Mesenteric fat pad (tissue), 1 donor: ENCODE measurements at regions not wholly inside any gene's neighbourhood (a gene's known extent, or its start where the extent isn't known, plus 50 kb on each side); places are given as distances from the start of the nearest gene placed in this dataset.

Source experiments
- DNase-seq: peaks from one replicate; pipeline ENCODE4 v3.0.0-alpha.2; 2020; ENCODE audit warnings: low spot score
- donor health status: DM: yes; HTN: yes; CAD: no.

DNA sequence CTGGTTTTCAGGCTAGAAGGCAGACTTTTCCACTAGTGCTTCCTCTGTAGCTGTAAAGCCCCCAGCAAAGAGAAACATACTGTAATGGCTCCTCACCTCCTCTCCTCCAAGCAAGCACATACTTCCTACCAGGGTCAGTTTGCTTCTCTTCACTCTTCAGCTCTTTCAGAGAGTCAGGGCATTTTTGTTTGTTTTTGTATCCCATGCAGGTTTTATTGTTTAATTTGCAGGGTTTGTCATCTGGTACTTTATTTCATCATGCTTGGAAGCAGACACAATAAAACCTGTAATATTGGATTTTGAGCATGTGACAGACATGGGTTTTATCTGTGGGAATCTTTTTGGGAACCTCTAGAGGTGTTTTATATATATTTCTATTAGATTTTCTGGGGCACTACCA, 753.3 kb upstream of the ROBO1 start:
- no peak for DNase-seq

DNA sequence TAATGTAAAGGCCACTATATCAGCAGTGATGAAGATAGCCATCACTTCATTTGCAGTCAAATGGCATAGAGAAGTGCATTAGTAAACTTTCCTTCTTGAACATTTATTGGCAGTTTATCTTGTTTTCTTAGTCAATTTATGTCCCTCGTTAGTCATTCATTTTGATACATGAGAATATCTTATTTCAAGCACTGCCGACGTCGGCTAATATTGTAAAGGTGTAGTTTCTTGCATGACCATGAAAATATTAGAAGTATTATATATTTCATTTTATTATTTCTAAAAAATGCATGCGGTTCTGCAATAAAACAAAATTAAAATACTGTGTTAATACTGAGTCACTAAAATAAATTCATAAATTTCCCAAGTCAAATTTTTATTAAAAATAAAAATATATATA, 751.6 kb upstream of the ROBO1 start:
- no peak for DNase-seq

DNA sequence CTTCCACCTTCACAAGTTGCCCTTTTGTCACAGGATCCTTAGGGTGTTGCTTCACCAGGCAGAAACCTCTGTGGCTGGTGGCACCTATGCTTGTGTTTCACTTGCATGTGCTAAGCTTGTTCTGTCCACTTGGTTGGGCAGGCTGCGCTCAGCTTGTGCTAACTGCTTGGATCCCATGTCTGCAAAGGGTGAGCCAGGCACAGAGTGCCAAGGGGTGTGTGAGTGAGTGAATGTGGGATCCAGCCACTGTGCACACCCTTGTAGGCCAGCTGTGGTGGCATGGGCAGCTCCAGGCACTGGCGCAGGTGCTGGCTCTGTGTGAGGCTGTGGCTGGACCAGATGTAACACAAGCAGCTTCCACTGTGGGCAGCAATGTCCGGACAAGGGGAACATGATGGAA, 728.7 kb upstream of the ROBO1 start:
- peak; percentile 76 for DNase-seq

DNA sequence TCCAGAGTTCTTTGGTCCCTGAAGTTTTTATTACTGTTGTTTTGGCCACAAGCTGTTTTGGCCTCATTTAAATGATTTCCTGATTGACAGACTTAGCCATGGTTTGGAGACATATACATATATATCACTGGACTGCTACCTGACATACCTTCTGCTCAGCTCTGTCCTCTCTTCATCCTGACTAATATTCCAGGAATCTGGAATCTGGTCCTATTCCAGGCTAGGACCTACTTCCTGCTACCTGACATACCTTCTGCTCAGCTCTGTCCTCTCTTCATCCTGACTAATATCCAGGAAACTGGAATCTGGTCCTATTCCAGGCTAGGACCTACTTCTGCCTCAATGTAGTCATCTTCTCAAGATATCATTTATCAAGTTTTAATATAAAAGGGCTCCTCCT, 724.4 kb upstream of the ROBO1 start:
- DNase-seq, result no peak

DNA sequence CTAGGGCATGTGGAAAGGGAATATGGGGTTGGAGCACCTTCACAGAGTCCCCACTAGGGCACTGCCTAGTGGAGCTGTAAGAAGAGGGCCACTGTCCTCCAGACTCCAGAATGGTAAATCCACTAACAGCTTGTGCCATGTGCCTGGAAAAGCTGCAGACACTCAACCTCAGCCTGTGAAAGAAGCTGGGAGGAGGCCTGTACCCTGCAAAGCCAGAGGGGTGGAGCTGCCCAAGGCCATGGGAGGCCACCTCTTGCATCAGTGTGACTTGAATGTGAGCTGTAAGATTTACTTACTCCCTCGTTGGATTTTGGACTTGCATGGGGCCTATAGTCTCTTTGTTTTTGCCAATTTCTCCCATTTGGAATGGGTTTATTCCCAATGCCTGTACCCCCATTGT, 705.2 kb upstream of the ROBO1 start:
- DNase-seq, result no peak

DNA sequence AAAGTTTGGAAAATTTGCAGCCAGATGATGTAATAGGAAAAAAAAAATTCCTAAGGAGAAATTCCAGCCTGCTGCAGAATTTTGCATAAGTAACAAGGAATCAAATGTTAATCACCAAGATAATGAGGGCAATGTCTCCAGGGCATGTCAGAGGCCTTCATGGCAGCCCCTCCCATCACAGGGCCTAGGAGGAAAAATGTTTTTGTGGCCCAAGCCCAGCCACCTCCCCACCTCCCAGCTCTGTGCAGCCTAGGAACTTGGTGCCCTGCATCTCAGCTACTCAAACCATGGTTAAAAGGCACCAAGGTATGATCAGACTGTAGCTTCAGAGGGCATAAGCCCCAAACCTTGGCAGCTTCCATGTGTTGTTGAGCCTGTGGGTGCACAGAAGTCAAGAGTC, 704.7 kb upstream of the ROBO1 start:
- DNase-seq, result no peak

DNA sequence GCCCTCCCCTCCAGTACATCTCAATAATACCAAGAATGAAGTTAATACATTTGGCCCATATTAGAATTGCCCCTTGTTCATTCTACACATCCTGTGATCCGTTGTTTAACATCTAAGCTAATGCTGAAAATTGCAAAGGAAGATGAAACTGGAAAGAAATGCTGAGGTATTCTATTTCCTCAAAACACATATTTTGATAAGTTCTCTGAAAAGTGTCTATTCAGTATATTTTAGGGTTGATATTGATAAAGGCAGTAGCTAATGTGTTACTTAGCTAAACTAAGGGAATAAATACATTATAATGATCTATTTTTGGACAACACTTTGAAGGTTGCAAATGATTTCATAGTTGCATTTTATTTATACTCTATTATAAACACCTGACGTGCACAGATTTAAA, 702.6 kb upstream of the ROBO1 start:
- DNase-seq, result no peak

DNA sequence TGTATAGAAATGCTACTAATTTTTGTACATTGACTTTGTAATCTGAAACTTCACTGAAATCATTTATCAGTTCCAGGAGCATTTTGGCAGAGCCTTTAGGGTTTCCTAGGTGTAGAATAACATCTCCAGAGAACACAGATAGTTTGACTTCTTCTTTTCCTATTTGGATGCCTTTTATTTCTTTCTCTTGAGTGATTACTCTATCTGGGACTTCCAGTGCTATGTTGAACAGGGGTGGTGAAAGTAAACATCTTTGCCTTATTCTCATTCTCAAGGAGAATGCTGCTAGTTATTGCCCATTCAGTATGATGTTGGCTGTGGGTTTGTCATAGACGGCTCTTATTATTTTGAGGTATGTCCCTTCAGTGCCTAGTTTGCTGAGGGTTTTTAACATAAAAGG, 697.9 kb upstream of the ROBO1 start:
- no peak for DNase-seq

DNA sequence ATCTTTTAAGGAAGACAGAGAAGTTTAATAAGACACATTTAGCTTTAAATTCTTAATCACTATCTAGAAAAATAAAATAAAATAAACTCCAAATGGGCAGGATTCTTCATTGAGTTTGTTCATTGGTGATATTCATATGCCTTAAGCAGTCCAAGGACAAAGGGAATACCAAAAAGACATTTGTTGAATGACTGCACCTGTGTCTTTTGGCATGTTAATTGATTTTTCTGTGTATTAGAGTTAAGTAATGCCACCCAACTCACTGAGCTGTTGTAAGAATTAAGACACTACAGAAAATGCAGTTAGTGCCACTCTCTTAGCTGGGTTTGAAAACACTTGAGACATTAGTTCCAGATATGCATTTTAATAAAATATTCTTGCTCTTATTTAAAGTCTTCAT, 683.6 kb upstream of the ROBO1 start:
- DNase-seq, result no peak

DNA sequence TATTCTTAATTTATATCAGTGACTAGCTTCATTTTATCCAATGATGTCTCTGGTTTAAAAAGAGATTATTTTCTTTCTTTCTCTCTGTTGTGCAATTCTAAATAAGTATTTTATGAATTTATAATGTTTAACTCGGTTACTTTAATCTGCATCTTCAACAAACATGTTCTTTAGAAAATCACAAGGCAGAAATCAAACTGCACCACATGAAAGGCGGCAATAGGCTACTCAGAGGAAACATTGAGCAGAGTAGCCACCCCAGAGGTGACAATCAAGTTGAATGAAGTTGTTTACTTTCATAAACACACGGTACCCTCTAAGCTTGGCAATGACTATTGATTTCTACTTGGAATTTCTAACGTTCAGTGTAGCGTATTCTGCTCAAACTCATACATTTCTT, 677.8 kb upstream of the ROBO1 start:
- DNase-seq, result no peak

DNA sequence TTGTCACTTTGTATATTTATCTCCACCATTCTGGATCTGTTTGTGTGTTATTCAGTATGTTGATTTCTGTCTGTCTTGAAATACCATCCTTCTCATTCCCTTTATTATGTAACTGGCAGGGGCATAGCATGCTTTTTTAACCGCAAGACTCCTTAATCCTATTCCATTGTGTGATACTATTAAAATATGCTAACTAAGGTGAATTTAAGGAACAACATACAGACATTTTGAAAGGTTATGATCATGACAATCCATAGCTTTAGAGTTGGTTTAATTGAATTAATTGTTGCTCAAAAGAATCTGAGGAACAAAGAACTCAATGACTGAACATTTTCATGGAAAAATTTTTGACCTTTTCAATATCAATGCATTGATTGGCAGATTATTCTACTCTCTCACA, 677.3 kb upstream of the ROBO1 start:
- no peak for DNase-seq

DNA sequence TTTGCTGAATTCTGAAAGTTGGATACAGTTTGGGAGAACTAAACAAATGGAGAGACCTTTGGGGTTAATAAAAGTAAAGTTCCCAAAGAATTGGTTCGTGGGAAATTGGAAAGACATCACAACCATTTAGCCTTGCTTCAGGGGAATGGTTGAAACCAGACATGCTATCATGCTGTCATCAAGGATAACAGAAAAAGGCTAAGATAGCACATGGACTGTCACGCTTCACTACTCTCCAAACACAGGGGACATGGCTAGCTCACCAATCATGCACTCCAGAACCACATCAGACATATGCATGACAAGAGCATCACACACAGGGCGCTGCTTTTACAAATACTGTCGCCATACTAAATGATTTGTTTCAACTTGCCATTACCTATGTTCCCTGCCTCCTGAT, 671.7 kb upstream of the ROBO1 start:
- no peak for DNase-seq

DNA sequence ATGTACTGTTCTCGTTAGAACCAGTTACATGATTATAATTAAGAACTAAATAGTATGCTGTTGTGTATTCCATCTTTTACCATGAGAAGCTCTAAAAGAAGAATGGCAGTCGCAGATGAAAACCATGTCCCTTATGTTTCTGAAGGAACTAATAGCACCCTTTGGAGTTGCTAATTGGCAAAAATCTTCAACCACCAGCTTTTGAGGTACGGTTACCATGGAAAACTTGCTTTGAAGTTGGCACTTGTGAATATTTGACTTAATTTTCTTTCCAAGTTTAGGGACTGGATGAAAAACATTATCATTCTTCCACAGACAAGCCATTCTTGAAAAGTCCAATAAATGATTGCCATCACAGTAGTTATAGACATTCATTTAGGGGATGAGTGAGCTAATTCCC, 666.6 kb upstream of the ROBO1 start:
- DNase-seq, result no peak

DNA sequence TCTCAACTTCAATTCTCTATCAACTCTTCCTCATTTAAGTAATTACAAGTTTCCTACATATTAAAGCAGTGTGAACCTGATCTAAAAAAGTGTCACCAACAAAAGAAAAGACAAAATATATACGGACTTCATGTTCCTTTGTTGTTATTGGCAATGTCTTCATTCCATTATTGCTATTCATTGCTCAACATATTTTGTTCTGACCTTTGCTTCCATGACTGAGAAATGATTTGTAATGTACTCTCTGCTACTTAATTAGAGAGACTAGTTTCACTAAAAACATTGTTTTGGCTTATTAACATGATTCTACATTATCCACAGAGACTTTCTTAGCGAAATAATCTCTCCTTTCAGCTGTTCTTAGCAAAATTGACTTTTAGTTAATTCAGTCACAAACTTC, 657.2 kb upstream of the ROBO1 start:
- no peak for DNase-seq

DNA sequence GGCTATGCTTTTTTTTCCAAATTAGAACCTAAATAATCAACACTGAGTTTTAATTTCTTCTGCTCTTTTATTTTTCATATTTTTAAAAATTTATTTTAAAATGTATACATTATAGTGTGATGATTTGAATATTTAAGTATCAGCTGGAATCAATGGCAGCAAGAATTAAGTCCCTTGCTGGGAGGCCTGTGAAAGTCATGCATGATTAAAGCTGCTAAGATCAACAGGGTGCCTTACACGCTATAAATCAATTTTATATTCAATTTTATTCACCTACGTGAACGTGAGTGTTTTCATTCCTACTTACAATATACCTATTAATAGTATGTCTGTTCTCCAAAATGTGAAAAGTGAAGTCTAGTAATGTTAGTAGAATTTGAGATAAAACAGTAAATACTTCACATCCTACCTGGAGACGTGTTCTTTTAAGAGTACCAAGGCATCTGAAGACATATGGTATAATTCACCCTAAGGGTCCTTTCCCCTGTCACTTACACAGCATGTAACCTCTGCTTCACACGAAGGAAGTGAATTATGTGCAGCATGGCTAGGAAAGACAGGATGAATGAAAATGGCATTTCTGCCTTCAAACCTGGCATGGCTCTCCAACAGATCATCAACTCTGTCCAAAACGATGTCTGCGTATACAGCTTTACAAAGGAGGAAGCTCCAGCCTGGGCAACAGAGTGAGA, 640.4 kb upstream of the ROBO1 start:
- no peak for DNase-seq

DNA sequence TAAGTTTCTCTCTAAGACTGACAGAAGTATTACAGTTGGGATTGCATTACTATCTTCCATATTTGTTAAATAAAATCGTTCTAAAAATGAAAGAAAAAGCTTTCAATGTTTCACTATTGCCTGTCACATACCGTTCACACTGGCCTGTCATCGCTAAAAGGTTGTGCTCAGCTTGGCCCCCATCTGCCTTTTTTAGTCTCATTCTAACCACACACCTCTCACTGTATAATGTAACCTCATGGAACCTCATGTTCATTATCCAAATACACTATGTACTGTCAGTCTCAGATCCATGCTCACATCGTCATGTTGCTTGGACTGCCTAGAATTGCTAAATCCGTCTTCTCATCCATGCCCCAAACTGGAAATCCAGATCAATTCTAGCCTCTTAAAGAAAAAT, 637.8 kb upstream of the ROBO1 start:
- DNase-seq, result no peak

DNA sequence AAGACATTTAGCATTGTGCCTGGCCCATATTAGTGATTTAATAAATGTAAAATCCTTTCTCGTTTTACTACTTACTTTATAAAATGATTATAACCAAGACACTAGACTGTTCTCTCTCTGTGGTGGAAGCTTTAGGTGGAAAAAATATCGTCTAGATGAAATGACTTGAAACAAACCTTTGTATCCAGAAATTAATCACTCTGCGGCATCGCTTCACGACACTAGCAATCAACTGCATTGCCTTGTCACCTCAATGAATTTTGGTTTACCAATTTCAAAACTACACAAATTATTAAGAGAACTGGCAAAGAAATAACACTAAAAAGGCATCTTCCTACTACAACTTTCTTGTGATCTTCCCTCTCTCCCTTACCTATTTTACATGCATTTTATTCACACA, 627.2 kb upstream of the ROBO1 start:
- DNase-seq, result no peak

DNA sequence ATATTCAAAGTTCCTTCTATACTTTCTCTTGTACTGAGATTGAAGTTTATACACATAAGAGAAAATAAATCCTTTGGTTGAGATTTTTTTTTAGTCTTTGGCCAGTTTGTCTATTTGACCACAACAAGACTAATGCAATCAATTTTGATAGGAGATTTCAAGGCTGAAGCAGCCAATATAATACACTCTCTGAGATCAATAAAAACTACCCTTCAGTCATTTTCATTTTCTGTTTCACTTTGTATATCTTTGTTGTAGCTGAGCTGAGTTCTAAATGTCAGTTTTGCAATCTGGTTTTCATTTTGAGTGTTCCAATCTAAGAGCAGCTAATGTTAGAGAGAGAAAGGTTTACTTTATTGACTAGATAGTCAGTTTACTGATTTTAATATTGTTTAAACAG, 623.8 kb upstream of the ROBO1 start:
- DNase-seq, result no peak

DNA sequence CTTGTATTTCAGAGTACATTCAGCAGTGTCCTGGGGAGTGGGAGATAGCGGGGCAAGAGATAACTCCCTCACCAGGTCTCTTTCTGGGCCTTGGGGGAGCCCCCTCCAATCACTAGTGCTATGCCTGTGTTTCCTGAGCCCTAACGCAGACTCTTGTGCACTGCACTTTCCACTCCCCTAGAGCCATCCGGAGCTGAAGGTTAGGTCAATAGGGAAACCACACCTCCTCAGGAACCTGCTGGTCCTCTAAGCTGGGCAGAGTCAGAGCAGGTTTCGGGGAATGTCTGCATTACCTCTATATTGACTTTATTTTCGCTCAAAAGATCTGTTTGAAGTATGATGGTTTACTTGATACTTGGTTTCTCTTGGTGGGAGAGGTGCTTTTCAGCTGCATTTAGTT, 617.0 kb upstream of the ROBO1 start:
- DNase-seq, result no peak

DNA sequence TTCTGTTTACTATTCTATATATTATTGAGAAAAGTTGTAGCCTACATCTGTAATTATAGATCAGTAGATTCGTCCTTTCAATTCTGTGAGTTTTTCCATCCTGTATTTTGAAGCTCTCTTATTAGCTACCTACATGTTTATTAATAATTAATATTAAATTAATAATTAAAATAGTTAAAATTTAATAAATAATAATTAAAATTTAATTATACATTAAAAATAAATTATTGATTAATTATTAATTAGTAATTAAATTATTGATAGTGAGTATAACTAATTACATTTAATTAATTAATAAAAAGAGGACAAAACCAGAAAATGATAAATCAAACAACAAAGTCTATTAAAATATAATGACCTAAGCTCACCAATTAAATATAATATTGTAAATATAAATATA, 606.6 kb upstream of the ROBO1 start:
- DNase-seq, result no peak

DNA sequence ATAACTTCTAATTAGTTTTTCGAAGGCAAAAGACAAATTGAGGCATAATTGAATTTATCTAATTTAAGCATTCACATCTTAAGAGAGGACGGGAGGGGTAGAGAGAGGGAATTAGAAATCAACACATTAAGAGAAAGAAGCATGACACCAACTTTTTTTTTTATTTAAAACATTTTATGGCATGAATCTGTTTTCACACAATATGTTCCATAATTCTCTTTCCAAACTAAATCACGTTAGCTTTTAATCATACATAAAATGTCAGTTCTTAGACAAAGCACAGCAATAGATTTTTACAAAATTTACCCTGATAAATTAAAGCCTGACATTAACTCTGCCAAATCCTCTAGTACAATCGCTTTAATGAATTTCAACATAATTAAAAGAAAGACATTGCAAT, 600.8 kb upstream of the ROBO1 start:
- no peak for DNase-seq

DNA sequence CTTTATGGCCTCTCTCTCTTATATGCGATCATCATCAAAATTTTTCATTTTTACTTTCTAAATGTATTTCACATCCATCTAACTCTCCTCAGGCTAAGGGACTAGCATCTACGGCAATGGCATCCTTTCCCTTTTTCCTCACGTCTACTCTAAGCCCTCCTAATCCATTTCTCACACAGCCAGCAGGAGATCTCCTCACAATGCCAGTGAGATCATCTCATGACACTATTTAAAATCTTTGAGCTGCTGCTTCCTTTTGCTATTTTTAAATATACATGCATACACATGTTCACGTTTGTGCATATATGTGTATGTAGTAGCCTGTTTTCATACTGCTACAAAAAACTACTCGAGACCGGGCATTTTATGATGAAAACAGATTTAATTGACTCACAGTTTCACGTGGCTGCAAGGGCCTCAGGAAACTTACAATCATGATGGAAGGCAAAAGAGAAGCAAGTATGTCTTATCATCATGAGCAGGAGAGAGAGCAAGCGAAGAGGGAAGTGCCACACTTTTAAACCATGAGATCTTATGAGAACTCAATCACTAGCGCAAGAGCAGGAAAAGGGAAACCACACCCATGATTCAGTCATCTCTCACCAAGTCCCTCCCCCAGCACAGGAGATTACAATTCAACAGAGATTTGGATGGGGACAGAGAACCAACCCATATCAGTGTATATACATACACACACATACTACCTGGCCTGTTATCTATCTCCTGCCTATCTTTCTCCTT, 599.2 kb upstream of the ROBO1 start:
- no peak for DNase-seq

DNA sequence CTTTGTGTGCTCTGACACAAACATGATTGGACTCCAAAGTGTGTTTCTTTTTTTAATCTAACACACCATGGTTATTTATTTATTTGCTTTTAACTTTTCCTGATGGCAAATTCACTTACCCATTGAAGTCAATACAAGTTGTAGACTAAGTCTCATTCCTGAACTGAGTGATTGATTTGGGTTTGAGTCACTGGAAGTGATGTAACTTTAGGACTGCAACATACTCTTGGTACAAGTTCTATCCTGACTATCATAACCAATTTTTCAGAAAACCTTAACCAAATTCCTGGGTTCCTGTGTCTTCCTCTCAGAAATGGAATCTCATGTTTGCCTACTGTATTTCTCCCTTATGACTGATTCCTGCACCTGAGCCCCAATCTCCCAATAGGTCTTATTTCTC, 590.0 kb upstream of the ROBO1 start:
- no peak for DNase-seq
